SKM-1 treated with dmso at 0.1 percent for 144 hours (cell line): ENCODE measurements at regions not wholly inside any gene's neighbourhood (a gene's known extent, or its start where the extent isn't known, plus 50 kb on each side); places are given as distances from the start of the nearest gene placed in this dataset.

ENCODE experiments used
- DNase-seq: peaks from one replicate; lab custom pipeline; 2025; ENCODE audit not compliant: unreplicated experiment; lab: John Stamatoyannopoulos, UW

- DNase-seq: no peak
Measured at GRCh38 chr2:40783704-40784103, 331.8 kb upstream of the SLC8A1 start.

GRCh38 chr2:40786636-40787035 is 334.7 kb upstream of the SLC8A1 start:
- DNase-seq: no peak

GRCh38 chr2:40797120-40797519 is 345.2 kb upstream of the SLC8A1 start:
- DNase-seq: no peak

GRCh38 chr2:40803900-40804299 is 352.0 kb upstream of the SLC8A1 start:
- no peak for DNase-seq

- DNase-seq: no peak
Measured at GRCh38 chr2:40809156-40809555, 357.3 kb upstream of the SLC8A1 start.

- DNase-seq: no peak
Measured at GRCh38 chr2:40814616-40815015, 362.7 kb upstream of the SLC8A1 start.

- no peak for DNase-seq
Measured at GRCh38 chr2:40820319-40820718, 368.4 kb upstream of the SLC8A1 start.

- DNase-seq: no peak
Measured at GRCh38 chr2:40823478-40823877, 371.6 kb upstream of the SLC8A1 start.

GRCh38 chr2:40824278-40824677 is 372.4 kb upstream of the SLC8A1 start:
- DNase-seq: no peak

GRCh38 chr2:40827392-40827791 is 375.5 kb upstream of the SLC8A1 start:
- DNase-seq: no peak

- DNase-seq: no peak
Measured at GRCh38 chr2:40831321-40831873, 379.5 kb upstream of the SLC8A1 start.

GRCh38 chr2:40841856-40842255 is 390.0 kb upstream of the SLC8A1 start:
- DNase-seq: no peak

GRCh38 chr2:40844353-40845277 is 392.7 kb upstream of the SLC8A1 start:
- DNase-seq: no peak

GRCh38 chr2:40851661-40852060 is 399.8 kb upstream of the SLC8A1 start:
- DNase-seq: no peak

GRCh38 chr2:40859617-40860016 is 407.7 kb upstream of the SLC8A1 start:
- DNase-seq: no peak

GRCh38 chr2:40867829-40868228 is 415.9 kb upstream of the SLC8A1 start:
- DNase-seq: no peak

GRCh38 chr2:40872580-40872979 is 420.7 kb upstream of the SLC8A1 start:
- no peak for DNase-seq

- DNase-seq: no peak
Measured at GRCh38 chr2:40874380-40874779, 422.5 kb upstream of the SLC8A1 start.

GRCh38 chr2:40877734-40878288 is 425.9 kb upstream of the SLC8A1 start:
- no peak for DNase-seq

- DNase-seq: no peak
Measured at GRCh38 chr2:40879305-40879704, 427.4 kb upstream of the SLC8A1 start.

- DNase-seq: no peak
Measured at GRCh38 chr2:40886100-40886499, 434.2 kb upstream of the SLC8A1 start.

- no peak for DNase-seq
Measured at GRCh38 chr2:40886655-40887054, 434.8 kb upstream of the SLC8A1 start.
